Cardiac muscle cell (in vitro differentiated cells and primary cell): ENCODE measurements at regions not wholly inside any gene's neighbourhood (a gene's known extent, or its start where the extent isn't known, plus 50 kb on each side); places are given as distances from the start of the nearest gene placed in this dataset.
A peak's percentile ranks its signal among the peaks of the same experiment; 100 is the strongest.

Experiments
- DNase-seq, 2 donors: peaks; one replicate each; pipeline versions ENCODE4 v3.0.0 to v3.0.0-alpha.2; 2010 to 2017; ENCODE audit warnings: low read depth in 1 of 2, low spot score in 1 of 2
- H3K27ac ChIP-seq: fragments of 200-600 bp; sonication (generic); 2 replicates; pipeline ENCODE4 v1.5.1; 2016
- H3K27me3 ChIP-seq: fragments of 200-600 bp; sonication (generic); 2 replicates; pipeline ENCODE4 v1.6.0; 2016; ENCODE audit warnings: control low read depth
- H3K36me3 ChIP-seq: fragments of 200-600 bp; sonication (generic); 2 replicates; pipeline ENCODE4 v1.5.1; 2016; ENCODE audit warnings: control low read depth
- H3K4me1 ChIP-seq: fragments of 200-600 bp; sonication (generic); 2 replicates; pipeline ENCODE4 v1.8.1; 2017; ENCODE audit warnings: low read depth, mild to moderate bottlenecking, mixed run types
- H3K4me3 ChIP-seq: fragments of 200-600 bp; sonication (generic); 2 replicates; pipeline ENCODE4 v1.5.1; 2016; ENCODE audit warnings: mild to moderate bottlenecking
- H3K9me3 ChIP-seq: fragments of 200-600 bp; sonication (generic); 2 replicates; pipeline ENCODE4 v1.5.1; 2017; ENCODE audit warnings: low read depth, mild to moderate bottlenecking, control low read depth
- CTCF ChIP-seq: IDR thresholded peaks from 2 replicates; pipeline ENCODE4 v1.5.1; 2012; ENCODE audit warnings: low read depth, mild to moderate bottlenecking, low read length

GRCh38 chr6:12235341-12235740 is 54.8 kb upstream of the EDN1 start:
- H3K27me3 ChIP-seq, result no peaks in the 10 kb centered on the region
- no peak for DNase-seq
- TF ChIP-seq CTCF, result no peak
- no peak overlapping the region for H3K27ac ChIP-seq
- H3K36me3 ChIP-seq, result no peaks in the 10 kb centered on the region
- no peak overlapping the region for H3K4me3 ChIP-seq
- H3K4me1 ChIP-seq, result no peaks in the 10 kb centered on the region
- no peaks in the 10 kb centered on the region for H3K9me3 ChIP-seq

GRCh38 chr6:12238219-12238618 is 51.9 kb upstream of the EDN1 start:
- Histone ChIP-seq H3K27me3 (no peaks in the 10 kb centered on the region), H3K9me3 (no peaks in the 10 kb centered on the region), H3K4me1 (no peaks in the 10 kb centered on the region), H3K36me3 (no peaks in the 10 kb centered on the region), H3K27ac (no peak overlapping the region), H3K4me3 (no peak overlapping the region)
- peak in 1 of 2 donors; percentile 17 for DNase-seq
- TF ChIP-seq CTCF, result no peak
